Caco-2 (cell line): ENCODE measurements at regions not wholly inside any gene's neighbourhood (a gene's known extent, or its start where the extent isn't known, plus 50 kb on each side); places are given as distances from the start of the nearest gene placed in this dataset.

ENCODE experiments used
- BruUV-seq: library from RNA; stranded (reverse); fragments of 400-500 nt; replicated peaks from 2 replicates; lab custom pipeline; 2021; lab: Mats Ljungman, UMichigan
- CTCF ChIA-PET: fragments of 300-600 bp; sonication (Branson Sonifier 250); formaldehyde crosslinking; loops from one replicate; lab custom pipeline; 2022; ENCODE audit warnings: antibody characterized with exemption; lab: Charles Lee
- POLR2A ChIA-PET: fragments of 300-600 bp; sonication (Branson Sonifier 250); formaldehyde crosslinking; loops from one replicate; lab custom pipeline; 2022; ENCODE audit warnings: antibody characterized with exemption; lab: Charles Lee
- DNase-seq, 2 experiments: peaks; one replicate each; pipeline versions ENCODE4 v3.0.0 to v3.0.0-alpha.2; 2020 to 2022
- H3K27me3 ChIP-seq: replicated peaks from 2 replicates; pipeline ENCODE4 v1.6.0; 2011; ENCODE audit warnings: low read length; ENCODE audit not compliant: control insufficient read depth, insufficient read depth
- H3K36me3 ChIP-seq: 2 replicates; pipeline ENCODE4 v1.5.1; 2011; ENCODE audit warnings: low read length; ENCODE audit not compliant: control insufficient read depth, insufficient read depth
- H3K4me1 ChIP-seq: fragments of 250-450 bp; sonication (Bioruptor Pico); 2 replicates; pipeline ENCODE4 v1.5.1; 2020; ENCODE audit warnings: mild to moderate bottlenecking
- H3K4me3 ChIP-seq: 2 replicates; pipeline ENCODE4 v1.5.1; 2011; ENCODE audit warnings: low read depth, mild to moderate bottlenecking, control low read depth, low read length
- H3K9me3 ChIP-seq: fragments of 250-450 bp; sonication (Bioruptor Pico); 2 replicates; pipeline ENCODE4 v1.5.1; 2020; ENCODE audit warnings: mild to moderate bottlenecking, moderate library complexity
- H3K27ac Mint-ChIP-seq: one replicate; pipeline ENCODE4 v1.8.0; 2022; ENCODE audit warnings: mixed read lengths; ENCODE audit not compliant: unreplicated experiment
- H3K27me3 Mint-ChIP-seq: one replicate; pipeline ENCODE4 v1.8.0; 2022; ENCODE audit warnings: mixed read lengths; ENCODE audit not compliant: insufficient read depth, unreplicated experiment
- H3K36me3 Mint-ChIP-seq: one replicate; pipeline ENCODE4 v1.8.0; 2022; ENCODE audit warnings: mild to moderate bottlenecking, mixed read lengths; ENCODE audit not compliant: insufficient read depth, unreplicated experiment
- H3K4me1 Mint-ChIP-seq: one replicate; pipeline ENCODE4 v1.8.0; 2022; ENCODE audit warnings: low read depth, mixed read lengths; ENCODE audit not compliant: unreplicated experiment
- H3K4me3 Mint-ChIP-seq: one replicate; pipeline ENCODE4 v1.8.0; 2022; ENCODE audit warnings: mild to moderate bottlenecking, moderate library complexity, mixed read lengths; ENCODE audit not compliant: unreplicated experiment
- H3K9me3 Mint-ChIP-seq: one replicate; pipeline ENCODE4 v1.8.0; 2022; ENCODE audit warnings: mixed read lengths; ENCODE audit not compliant: unreplicated experiment
- intact Hi-C: fragments of 100-400 bp; cut with micrococcal nuclease; formaldehyde crosslinking; loops from one replicate; pipeline ENCODE4 v1.10.0; 2022; ENCODE audit not compliant: unreplicated experiment
- TF ChIP-seq, protein P1 (sequence below), 2 experiments: fragments of 200-600 bp in 1 of 2; IDR thresholded peaks; 1 replicate in 1 of 2; 2 replicates in 1 of 2; pipeline versions ENCODE4 v1.5.1 to v1.8.0; 2011 to 2022; ENCODE audit warnings: antibody characterized with exemption in 1 of 2, control low read depth in 1 of 2, inconsistent platforms in 1 of 2, low read depth in 1 of 2, low read length in 1 of 2, mild to moderate bottlenecking in 1 of 2, moderate library complexity in 1 of 2; ENCODE audit not compliant: insufficient read depth in 1 of 2, severe bottlenecking in 1 of 2, unreplicated experiment in 1 of 2

DNA sequence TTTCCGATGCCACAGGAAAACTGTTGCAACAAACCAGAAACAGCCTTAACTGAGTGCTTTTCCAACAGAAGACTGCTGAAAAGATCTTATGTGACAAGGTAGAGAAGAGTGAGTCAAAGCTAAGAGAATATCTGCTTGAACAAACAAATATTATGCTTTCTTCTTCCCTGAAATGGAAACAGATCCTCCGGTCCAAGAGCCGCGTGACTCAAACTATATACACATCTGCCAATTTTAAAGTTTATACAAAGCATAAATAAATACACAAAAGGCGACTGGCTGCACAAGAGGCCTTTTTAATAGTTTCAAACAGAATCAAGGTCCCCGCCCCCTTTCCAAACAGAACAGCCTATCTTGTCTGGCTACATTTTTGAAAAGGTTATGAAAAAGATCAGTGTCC is 329.7 kb upstream of the F9 start:
- TF ChIP-seq, protein P1, sequence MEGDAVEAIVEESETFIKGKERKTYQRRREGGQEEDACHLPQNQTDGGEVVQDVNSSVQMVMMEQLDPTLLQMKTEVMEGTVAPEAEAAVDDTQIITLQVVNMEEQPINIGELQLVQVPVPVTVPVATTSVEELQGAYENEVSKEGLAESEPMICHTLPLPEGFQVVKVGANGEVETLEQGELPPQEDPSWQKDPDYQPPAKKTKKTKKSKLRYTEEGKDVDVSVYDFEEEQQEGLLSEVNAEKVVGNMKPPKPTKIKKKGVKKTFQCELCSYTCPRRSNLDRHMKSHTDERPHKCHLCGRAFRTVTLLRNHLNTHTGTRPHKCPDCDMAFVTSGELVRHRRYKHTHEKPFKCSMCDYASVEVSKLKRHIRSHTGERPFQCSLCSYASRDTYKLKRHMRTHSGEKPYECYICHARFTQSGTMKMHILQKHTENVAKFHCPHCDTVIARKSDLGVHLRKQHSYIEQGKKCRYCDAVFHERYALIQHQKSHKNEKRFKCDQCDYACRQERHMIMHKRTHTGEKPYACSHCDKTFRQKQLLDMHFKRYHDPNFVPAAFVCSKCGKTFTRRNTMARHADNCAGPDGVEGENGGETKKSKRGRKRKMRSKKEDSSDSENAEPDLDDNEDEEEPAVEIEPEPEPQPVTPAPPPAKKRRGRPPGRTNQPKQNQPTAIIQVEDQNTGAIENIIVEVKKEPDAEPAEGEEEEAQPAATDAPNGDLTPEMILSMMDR (IDR thresholded peaks at IDR 0.05; ENCODE audit: insufficient read depth in 1 of 2, low read depth in 1 of 2, low read length in 1 of 2, severe bottlenecking in 1 of 2, unreplicated experiment in 1 of 2): no peak
- H3K4me1 Mint-ChIP-seq: peaks cover 5% of the 10 kb centered on the region
- H3K9me3 ChIP-seq: no peaks in the 10 kb centered on the region
- BruUV-seq: no TSS peak
- H3K27me3 ChIP-seq: no peaks in the 10 kb centered on the region
- H3K4me3 Mint-ChIP-seq: no peak overlapping the region
- H3K4me3 ChIP-seq: no peak overlapping the region
- intact Hi-C loops: loop anchor here (2.0 to 10.0 kb wide), 3 partner anchors 72 to 234 kb away; no protein-coding TSS in a partner anchor
- H3K27me3 Mint-ChIP-seq: no peaks in the 10 kb centered on the region
- H3K36me3 ChIP-seq: no peaks in the 10 kb centered on the region
- 0 out of 2 replicates have a peak, but pooled peaks cover 3% of the 10 kb centered on the region for H3K4me1 ChIP-seq
- no peak overlapping the region for H3K27ac Mint-ChIP-seq
- ChIA-PET POLR2A (no interaction called here), CTCF (no interaction called here)
- no peaks in the 10 kb centered on the region for H3K9me3 Mint-ChIP-seq
- peaks cover 7% of the 10 kb centered on the region for H3K36me3 Mint-ChIP-seq
- DNase-seq: no peak

DNA sequence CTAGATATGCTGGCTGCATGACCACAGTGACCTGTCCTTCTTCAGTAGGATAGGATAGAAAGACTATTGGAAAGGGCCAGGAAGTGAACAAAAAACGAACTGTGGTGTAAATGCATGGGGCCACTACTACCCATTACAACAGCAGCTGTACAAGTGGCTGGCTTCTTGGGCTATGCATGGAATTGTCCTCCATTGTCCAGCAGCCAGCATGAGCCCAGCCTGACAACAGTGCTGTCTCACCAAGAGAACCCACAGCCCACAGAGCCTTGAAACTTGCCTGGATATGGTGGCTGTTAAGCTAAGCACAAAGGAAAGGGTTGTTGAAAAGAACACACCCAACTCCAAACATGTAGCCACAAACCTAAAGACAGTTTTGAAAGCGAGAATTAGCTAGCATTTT is 330.2 kb upstream of the F9 start:
- H3K4me1 ChIP-seq: 0 out of 2 replicates have a peak, but pooled peaks cover 3% of the 10 kb centered on the region
- Mint-ChIP-seq H3K4me1 (peaks cover under 1% of the 10 kb centered on the region), H3K36me3 (peaks cover 7% of the 10 kb centered on the region), H3K4me3 (no peak overlapping the region), H3K27me3 (no peaks in the 10 kb centered on the region), H3K9me3 (no peaks in the 10 kb centered on the region), H3K27ac (no peak overlapping the region)
- ChIA-PET CTCF (no interaction called here), POLR2A (no interaction called here)
- no peak overlapping the region for H3K4me3 ChIP-seq
- no peak for DNase-seq
- no peaks in the 10 kb centered on the region for H3K27me3 ChIP-seq
- intact Hi-C loops: loop anchor here (2.0 to 10.0 kb wide), 3 partner anchors 72 to 234 kb away; no protein-coding TSS in a partner anchor
- no peaks in the 10 kb centered on the region for H3K9me3 ChIP-seq
- TF ChIP-seq, protein P1 (IDR thresholded peaks at IDR 0.05; ENCODE audit: insufficient read depth in 1 of 2, low read depth in 1 of 2, low read length in 1 of 2, severe bottlenecking in 1 of 2, unreplicated experiment in 1 of 2): no peak
- no peaks in the 10 kb centered on the region for H3K36me3 ChIP-seq
- BruUV-seq: no TSS peak

DNA sequence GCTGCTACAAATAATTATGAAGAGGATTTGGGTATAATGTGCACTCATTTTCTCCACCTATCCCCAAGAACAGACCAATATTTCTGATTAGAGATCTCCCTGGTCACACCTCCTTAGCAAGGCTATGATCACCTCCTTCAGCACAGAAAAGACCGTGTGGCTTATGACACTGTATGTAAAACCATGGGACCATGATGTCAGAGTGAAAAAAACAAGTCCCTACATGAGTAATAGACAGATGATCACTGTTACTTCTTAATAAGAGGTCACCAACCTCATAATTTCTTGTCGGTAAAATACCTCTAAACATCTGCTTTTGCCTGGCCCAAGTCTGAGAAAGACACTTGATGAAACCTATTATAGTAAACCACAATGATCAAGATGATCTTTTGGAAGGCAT is 330.6 kb upstream of the F9 start:
- Mint-ChIP-seq H3K27me3 (no peaks in the 10 kb centered on the region), H3K4me1 (no peaks in the 10 kb centered on the region), H3K27ac (no peak overlapping the region), H3K4me3 (no peak overlapping the region), H3K9me3 (no peaks in the 10 kb centered on the region), H3K36me3 (peaks cover 5% of the 10 kb centered on the region)
- no peak for DNase-seq
- ChIA-PET POLR2A (no interaction called here), CTCF (no interaction called here)
- Histone ChIP-seq H3K36me3 (no peaks in the 10 kb centered on the region), H3K4me3 (no peak overlapping the region), H3K9me3 (no peaks in the 10 kb centered on the region), H3K27me3 (no peaks in the 10 kb centered on the region), H3K4me1 (0 out of 2 replicates have a peak, but pooled peaks cover 3% of the 10 kb centered on the region)
- intact Hi-C loops: loop anchor here (2.0 to 10.0 kb wide), 3 partner anchors 72 to 235 kb away; no protein-coding TSS in a partner anchor
- TF ChIP-seq, protein P1 (IDR thresholded peaks at IDR 0.05; ENCODE audit: insufficient read depth in 1 of 2, low read depth in 1 of 2, low read length in 1 of 2, severe bottlenecking in 1 of 2, unreplicated experiment in 1 of 2): no peak
- no TSS peak for BruUV-seq
